ENCODE measurements at regions not wholly inside any gene's neighbourhood (a gene's known extent, or its start where the extent isn't known, plus 50 kb on each side); places are given as distances from the start of the nearest gene placed in this dataset.
"Not testable (repeated sequence)": the region's sequence is repeated elsewhere in the genome, so short reads cannot be mapped to it uniquely, and the experiment has no call there.

- TF ChIP-seq ZNF24 (IDR thresholded peaks at IDR 0.05) (no peak), MEF2B (IDR thresholded peaks at IDR 0.05; ENCODE audit: partially characterized antibody, poor library complexity, severe bottlenecking) (no peak), FOXK2 (IDR thresholded peaks at IDR 0.05) (no peak)
Observed at GRCh38 chr18:51569153-51569552, 371.7 kb upstream of the MEX3C start (continued).

GRCh38 chr18:51569561-51569960, 372.1 kb upstream of the MEX3C start:
- Histone ChIP-seq H3K9me3 (replicated peaks; ENCODE audit: control insufficient read depth, insufficient read depth, low read length) (no peaks in the 10 kb centered on the region), H3K27me3 (replicated peaks in 1 of 2; ENCODE audit: control insufficient read depth in 2 of 2, insufficient read depth in 2 of 2, low read length in 1 of 2) (no peaks in the 10 kb centered on the region), H3K4me1 (ENCODE audit: control insufficient read depth, insufficient read depth, low read length) (no peaks in the 10 kb centered on the region), H4K20me1 (ENCODE audit: control insufficient read depth, insufficient read depth) (no peaks in the 10 kb centered on the region), H3K4me3 (no peak overlapping the region), H3K36me3 (ENCODE audit: control insufficient read depth in 2 of 2, insufficient read depth in 2 of 2, low read length in 1 of 2) (no peaks in the 10 kb centered on the region), H3K9ac (ENCODE audit: control insufficient read depth, insufficient read depth, low read length) (no peak overlapping the region), H3K79me2 (ENCODE audit: control insufficient read depth, insufficient read depth, low read length) (no peaks in the 10 kb centered on the region), H3K27ac (ENCODE audit: control insufficient read depth, insufficient read depth) (no peak overlapping the region), H3K4me2 (ENCODE audit: control insufficient read depth, insufficient read depth) (no peak overlapping the region), H2AFZ (ENCODE audit: control insufficient read depth, low read depth, low read length) (no peak overlapping the region)
- ATAC-seq: no peak
- intact Hi-C loops (cut with micrococcal nuclease; ENCODE audit: unreplicated experiment): no loop called here
- no peak for DNase-seq (ENCODE audit: low read depth, low spot score)
- ChIA-PET SMC1A (ENCODE audit: uncharacterized antibody, unreplicated experiment) (no interaction called here), RAD21 (ENCODE audit: unreplicated experiment) (no interaction called here), POLR2A (no interaction called here), CTCF (no interaction called here)
- FAIRE-seq: no peak
- TF ChIP-seq GATAD2B (conservative IDR thresholded peaks at IDR 0.05; ENCODE audit: low read depth): no peak
- no peak for TF ChIP-seq CEBPB (IDR thresholded peaks at IDR 0.05; ENCODE audit: borderline replicate concordance in 1 of 2, low read depth in 2 of 2, low read length in 2 of 2)
- no peak for TF ChIP-seq CBX5 (IDR thresholded peaks at IDR 0.05; ENCODE audit: low read depth)
- TF ChIP-seq PRDM15 (CRISPR knock-in tag; IDR thresholded peaks at IDR 0.05): no peak
- in situ Hi-C loops (cut with MboI): no loop called here
- no TSS peak for BruUV-seq (replicated peaks)
- 5% methylated on average over 2 of the region's 2 CpGs for WGBS (ENCODE audit: insufficient coverage, insufficient replicate concordance, low lambda C conversion rate, missing lambda C conversion rate)

- H3K4me2 ChIP-seq (ENCODE audit: control insufficient read depth, insufficient read depth); H2AFZ ChIP-seq (ENCODE audit: control insufficient read depth, low read depth, low read length); H3K27me3 ChIP-seq (replicated peaks in 1 of 2; ENCODE audit: control insufficient read depth in 2 of 2, insufficient read depth in 2 of 2, low read length in 1 of 2); H3K4me1 ChIP-seq (ENCODE audit: control insufficient read depth, insufficient read depth, low read length); FAIRE-seq; H3K27ac ChIP-seq (ENCODE audit: control insufficient read depth, insufficient read depth); DNase-seq (ENCODE audit: low read depth, low spot score); intact Hi-C loops (cut with micrococcal nuclease; ENCODE audit: unreplicated experiment); H3K36me3 ChIP-seq (ENCODE audit: control insufficient read depth in 2 of 2, insufficient read depth in 2 of 2, low read length in 1 of 2); H4K20me1 ChIP-seq (ENCODE audit: control insufficient read depth, insufficient read depth); in situ Hi-C loops (cut with MboI); H3K4me3 ChIP-seq; CTCF ChIA-PET; H3K79me2 ChIP-seq (ENCODE audit: control insufficient read depth, insufficient read depth, low read length); H3K9me3 ChIP-seq (replicated peaks; ENCODE audit: control insufficient read depth, insufficient read depth, low read length); H3K9ac ChIP-seq (ENCODE audit: control insufficient read depth, insufficient read depth, low read length); BruUV-seq (replicated peaks); POLR2A ChIA-PET; SMC1A ChIA-PET (ENCODE audit: uncharacterized antibody, unreplicated experiment); ATAC-seq; RAD21 ChIA-PET (ENCODE audit: unreplicated experiment): not testable (repeated sequence)
- 64% methylated on average over 4 of the region's 4 CpGs for WGBS (ENCODE audit: insufficient coverage, insufficient replicate concordance, low lambda C conversion rate, missing lambda C conversion rate)
Observed at GRCh38 chr18:51570071-51570470, 372.6 kb upstream of the MEX3C start.

- SMC1A ChIA-PET (ENCODE audit: uncharacterized antibody, unreplicated experiment); in situ Hi-C loops (cut with MboI): not testable (repeated sequence)
Observed at GRCh38 chr18:51573886-51574285, 376.4 kb upstream of the MEX3C start.

More at GRCh38 chr18:51573886-51574285, 376.4 kb upstream of the MEX3C start:
- H3K9me3 ChIP-seq (replicated peaks; ENCODE audit: control insufficient read depth, insufficient read depth, low read length); H3K4me2 ChIP-seq (ENCODE audit: control insufficient read depth, insufficient read depth); DNase-seq (ENCODE audit: low read depth, low spot score); H2AFZ ChIP-seq (ENCODE audit: control insufficient read depth, low read depth, low read length); H3K27me3 ChIP-seq (replicated peaks in 1 of 2; ENCODE audit: control insufficient read depth in 2 of 2, insufficient read depth in 2 of 2, low read length in 1 of 2); RAD21 ChIA-PET (ENCODE audit: unreplicated experiment); H3K9ac ChIP-seq (ENCODE audit: control insufficient read depth, insufficient read depth, low read length); H3K36me3 ChIP-seq (ENCODE audit: control insufficient read depth in 2 of 2, insufficient read depth in 2 of 2, low read length in 1 of 2); intact Hi-C loops (cut with micrococcal nuclease; ENCODE audit: unreplicated experiment); FAIRE-seq; H3K4me1 ChIP-seq (ENCODE audit: control insufficient read depth, insufficient read depth, low read length); CTCF ChIA-PET; H4K20me1 ChIP-seq (ENCODE audit: control insufficient read depth, insufficient read depth); POLR2A ChIA-PET; ATAC-seq; H3K27ac ChIP-seq (ENCODE audit: control insufficient read depth, insufficient read depth); BruUV-seq (replicated peaks); H3K79me2 ChIP-seq (ENCODE audit: control insufficient read depth, insufficient read depth, low read length); H3K4me3 ChIP-seq: not testable (repeated sequence)
- WGBS (ENCODE audit: insufficient coverage, insufficient replicate concordance, low lambda C conversion rate, missing lambda C conversion rate): 60% methylated on average over 7 of the region's 8 CpGs

All from GM12878 (cell line).